ENCODE measurements at regions not wholly inside any gene's neighbourhood (a gene's known extent, or its start where the extent isn't known, plus 50 kb on each side); places are given as distances from the start of the nearest gene placed in this dataset.

DNA sequence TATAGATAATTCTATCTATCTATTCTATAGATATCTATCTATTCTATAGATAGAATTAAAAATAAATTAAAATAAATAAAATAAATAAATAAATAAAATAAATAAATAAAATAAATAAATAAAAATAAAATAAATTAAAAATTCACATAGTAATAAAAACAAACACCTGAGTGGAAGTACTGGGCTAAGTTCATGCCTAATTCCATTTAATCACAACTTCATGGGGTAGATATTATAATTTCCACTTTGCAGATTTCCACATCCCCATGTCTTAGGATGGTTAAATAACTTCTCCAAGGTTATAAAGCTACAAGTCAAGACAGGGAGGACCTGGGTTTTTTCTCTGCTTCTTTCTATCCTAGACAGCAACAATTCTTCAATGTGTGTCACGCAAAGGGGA is 261.4 kb upstream of the MEX3C start:
- Histone ChIP-seq H3K9me2 (replicated peaks; ENCODE audit: insufficient read depth, low read length) (no peaks in the 10 kb centered on the region), H3K9ac (ENCODE audit: low read length) (no peak overlapping the region), H3F3A (ENCODE audit: insufficient read depth, low read length) (no peaks in the 10 kb centered on the region), H3K79me2 (ENCODE audit: low read length) (no peaks in the 10 kb centered on the region), H2AFZ (ENCODE audit: low read length) (no peak overlapping the region), H3K36me3 (replicated peaks; ENCODE audit: insufficient read depth, low read length) (no peaks in the 10 kb centered on the region), H3K4me2 (ENCODE audit: low read depth, low read length) (no peak overlapping the region), H4K20me1 (ENCODE audit: insufficient read depth, low read length) (no peaks in the 10 kb centered on the region), H3K4me1 (ENCODE audit: low read length) (no peaks in the 10 kb centered on the region), H3K27me3 (replicated peaks; ENCODE audit: insufficient read depth, low read length) (no peaks in the 10 kb centered on the region), H3K27ac (ENCODE audit: low read length) (no peak overlapping the region), H3K9me3 (replicated peaks; ENCODE audit: insufficient read depth, low read length) (no peaks in the 10 kb centered on the region), H3K4me3 (ENCODE audit: low read length) (no peak overlapping the region)
- DNase-seq = no peak
- no peak for TF ChIP-seq EZH2phosphoT487 (IDR thresholded peaks at IDR 0.05; ENCODE audit: low read length)

DNA sequence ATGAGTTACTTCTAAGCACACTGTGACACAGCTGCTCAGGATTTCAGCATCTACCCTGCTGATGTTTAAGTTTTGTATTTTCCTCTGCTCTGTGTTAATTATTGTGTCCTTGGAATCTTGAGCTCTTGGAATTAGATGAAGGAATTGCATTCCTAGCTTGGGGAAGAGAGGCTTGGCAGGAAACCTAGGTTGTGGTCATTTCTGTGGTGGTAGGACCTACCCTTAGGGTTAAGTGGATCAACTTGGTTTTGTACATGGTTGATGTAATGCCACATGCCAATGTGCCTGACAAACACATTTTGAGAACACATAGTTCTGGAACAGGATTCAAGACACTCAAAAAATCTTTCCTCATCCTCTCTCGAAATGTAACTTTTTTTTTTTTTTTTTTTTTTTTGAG is 264.5 kb upstream of the MEX3C start:
- H3K79me2 ChIP-seq (ENCODE audit: low read length) = no peaks in the 10 kb centered on the region
- no peaks in the 10 kb centered on the region for H4K20me1 ChIP-seq (ENCODE audit: insufficient read depth, low read length)
- TF ChIP-seq EZH2phosphoT487 (IDR thresholded peaks at IDR 0.05; ENCODE audit: low read length) = no peak
- TF ChIP-seq EZH2 (optimal IDR thresholded peaks at IDR 0.05; ENCODE audit: low read depth, low read length) = no peak
- TF ChIP-seq, protein P1, sequence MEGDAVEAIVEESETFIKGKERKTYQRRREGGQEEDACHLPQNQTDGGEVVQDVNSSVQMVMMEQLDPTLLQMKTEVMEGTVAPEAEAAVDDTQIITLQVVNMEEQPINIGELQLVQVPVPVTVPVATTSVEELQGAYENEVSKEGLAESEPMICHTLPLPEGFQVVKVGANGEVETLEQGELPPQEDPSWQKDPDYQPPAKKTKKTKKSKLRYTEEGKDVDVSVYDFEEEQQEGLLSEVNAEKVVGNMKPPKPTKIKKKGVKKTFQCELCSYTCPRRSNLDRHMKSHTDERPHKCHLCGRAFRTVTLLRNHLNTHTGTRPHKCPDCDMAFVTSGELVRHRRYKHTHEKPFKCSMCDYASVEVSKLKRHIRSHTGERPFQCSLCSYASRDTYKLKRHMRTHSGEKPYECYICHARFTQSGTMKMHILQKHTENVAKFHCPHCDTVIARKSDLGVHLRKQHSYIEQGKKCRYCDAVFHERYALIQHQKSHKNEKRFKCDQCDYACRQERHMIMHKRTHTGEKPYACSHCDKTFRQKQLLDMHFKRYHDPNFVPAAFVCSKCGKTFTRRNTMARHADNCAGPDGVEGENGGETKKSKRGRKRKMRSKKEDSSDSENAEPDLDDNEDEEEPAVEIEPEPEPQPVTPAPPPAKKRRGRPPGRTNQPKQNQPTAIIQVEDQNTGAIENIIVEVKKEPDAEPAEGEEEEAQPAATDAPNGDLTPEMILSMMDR (IDR thresholded peaks at IDR 0.05; ENCODE audit: low read length) = no peak
- H3K36me3 ChIP-seq (replicated peaks; ENCODE audit: insufficient read depth, low read length) = no peaks in the 10 kb centered on the region
- no peak overlapping the region for H3K27ac ChIP-seq (ENCODE audit: low read length)
- no peaks in the 10 kb centered on the region for H3K27me3 ChIP-seq (replicated peaks; ENCODE audit: insufficient read depth, low read length)
- H3K4me3 ChIP-seq (ENCODE audit: low read length) = no peak overlapping the region
- DNase-seq = no peak
- H3K9ac ChIP-seq (ENCODE audit: low read length) = no peak overlapping the region
- no peaks in the 10 kb centered on the region for H3F3A ChIP-seq (ENCODE audit: insufficient read depth, low read length)
- no peaks in the 10 kb centered on the region for H3K4me1 ChIP-seq (ENCODE audit: low read length)
- H2AFZ ChIP-seq (ENCODE audit: low read length) = no peak overlapping the region
- no peaks in the 10 kb centered on the region for H3K9me2 ChIP-seq (replicated peaks; ENCODE audit: insufficient read depth, low read length)
- no peaks in the 10 kb centered on the region for H3K9me3 ChIP-seq (replicated peaks; ENCODE audit: insufficient read depth, low read length)
- H3K4me2 ChIP-seq (ENCODE audit: low read depth, low read length) = no peak overlapping the region

DNA sequence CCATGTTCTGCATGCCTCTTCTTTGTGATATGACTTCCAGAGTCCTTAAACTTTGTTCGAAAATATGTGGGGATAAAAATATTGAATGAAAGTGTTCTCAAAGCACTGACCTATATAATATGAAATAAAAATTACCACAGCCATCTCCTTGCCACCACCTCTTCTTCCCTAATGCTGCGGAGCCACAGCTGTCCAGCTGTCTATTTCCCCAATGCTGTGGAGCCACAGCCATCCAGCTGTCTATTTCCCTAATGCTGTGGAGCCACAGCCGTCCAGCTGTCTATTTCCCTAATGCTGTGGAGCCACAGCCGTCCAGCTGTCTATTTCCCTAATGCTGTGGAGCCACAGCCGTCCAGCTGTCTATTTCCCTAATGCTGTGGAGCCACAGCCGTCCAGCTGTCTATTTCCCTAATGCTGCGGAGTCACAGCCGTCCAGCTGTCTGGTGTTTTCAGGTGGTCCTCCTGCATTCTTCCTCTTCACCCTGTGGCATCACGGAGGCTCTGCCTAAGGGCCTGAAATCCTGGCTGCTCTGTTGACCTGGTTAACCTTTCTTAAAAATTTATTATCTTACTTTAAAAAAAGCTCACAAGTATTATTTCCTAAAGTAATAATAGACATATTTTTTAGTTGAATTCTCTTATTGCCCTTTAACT is 266.1 kb upstream of the MEX3C start:
- no peaks in the 10 kb centered on the region for H4K20me1 ChIP-seq (ENCODE audit: insufficient read depth, low read length)
- H3K27ac ChIP-seq (ENCODE audit: low read length) = no peak overlapping the region
- no peaks in the 10 kb centered on the region for H3K27me3 ChIP-seq (replicated peaks; ENCODE audit: insufficient read depth, low read length)
- H3K79me2 ChIP-seq (ENCODE audit: low read length) = no peaks in the 10 kb centered on the region
- no peaks in the 10 kb centered on the region for H3K4me1 ChIP-seq (ENCODE audit: low read length)
- H3K9ac ChIP-seq (ENCODE audit: low read length) = no peak overlapping the region
- H3K9me3 ChIP-seq (replicated peaks; ENCODE audit: insufficient read depth, low read length) = no peaks in the 10 kb centered on the region
- no peak overlapping the region for H3K4me2 ChIP-seq (ENCODE audit: low read depth, low read length)
- no peaks in the 10 kb centered on the region for H3F3A ChIP-seq (ENCODE audit: insufficient read depth, low read length)
- H3K4me3 ChIP-seq (ENCODE audit: low read length) = no peak overlapping the region
- TF ChIP-seq EZH2phosphoT487 (IDR thresholded peaks at IDR 0.05; ENCODE audit: low read length) = no peak
- TF ChIP-seq EZH2 (optimal IDR thresholded peaks at IDR 0.05; ENCODE audit: low read depth, low read length) = no peak
- TF ChIP-seq, protein P1 (IDR thresholded peaks at IDR 0.05; ENCODE audit: low read length) = no peak
- no peak overlapping the region for H2AFZ ChIP-seq (ENCODE audit: low read length)
- no peak for DNase-seq
- H3K9me2 ChIP-seq (replicated peaks; ENCODE audit: insufficient read depth, low read length) = no peaks in the 10 kb centered on the region
- H3K36me3 ChIP-seq (replicated peaks; ENCODE audit: insufficient read depth, low read length) = no peaks in the 10 kb centered on the region

DNA sequence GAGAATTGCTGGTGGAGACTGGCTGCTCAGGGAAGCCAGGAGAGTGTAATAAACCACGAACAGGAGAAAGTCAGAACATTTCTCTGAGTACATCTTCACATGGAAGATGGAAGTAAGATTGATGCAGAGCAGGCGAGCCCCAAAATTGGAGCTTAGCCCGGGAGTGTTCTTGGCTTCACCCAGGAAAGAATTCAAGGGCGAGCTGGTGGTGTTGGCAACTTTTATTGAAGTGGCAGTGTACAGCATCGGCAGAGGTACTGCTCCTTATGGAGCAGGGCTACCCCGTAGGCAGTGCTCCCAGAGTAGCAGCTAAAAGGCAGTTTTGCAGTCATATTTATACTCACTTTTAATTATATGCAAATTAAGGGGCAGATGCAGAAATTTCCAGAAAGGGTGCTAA is 281.4 kb upstream of the MEX3C start:
- no peaks in the 10 kb centered on the region for H3K79me2 ChIP-seq (ENCODE audit: low read length)
- no peak overlapping the region for H3K4me2 ChIP-seq (ENCODE audit: low read depth, low read length)
- no peaks in the 10 kb centered on the region for H3K36me3 ChIP-seq (replicated peaks; ENCODE audit: insufficient read depth, low read length)
- no peak for DNase-seq
- no peak overlapping the region for H3K4me3 ChIP-seq (ENCODE audit: low read length)
- H3K9me2 ChIP-seq (replicated peaks; ENCODE audit: insufficient read depth, low read length) = no peaks in the 10 kb centered on the region
- no peak overlapping the region for H2AFZ ChIP-seq (ENCODE audit: low read length)
- H3K27me3 ChIP-seq (replicated peaks; ENCODE audit: insufficient read depth, low read length) = no peaks in the 10 kb centered on the region
- no peak overlapping the region for H3K27ac ChIP-seq (ENCODE audit: low read length)
- H3F3A ChIP-seq (ENCODE audit: insufficient read depth, low read length) = no peaks in the 10 kb centered on the region
- no peaks in the 10 kb centered on the region for H3K9me3 ChIP-seq (replicated peaks; ENCODE audit: insufficient read depth, low read length)
- TF ChIP-seq, protein P1 (IDR thresholded peaks at IDR 0.05; ENCODE audit: low read length) = no peak
- TF ChIP-seq EZH2phosphoT487 (IDR thresholded peaks at IDR 0.05; ENCODE audit: low read length) (no peak), EZH2 (optimal IDR thresholded peaks at IDR 0.05; ENCODE audit: low read depth, low read length) (no peak)
- H4K20me1 ChIP-seq (ENCODE audit: insufficient read depth, low read length) = no peaks in the 10 kb centered on the region
- no peak overlapping the region for H3K9ac ChIP-seq (ENCODE audit: low read length)
- H3K4me1 ChIP-seq (ENCODE audit: low read length) = no peaks in the 10 kb centered on the region
